ENCODE measurements at regions not wholly inside any gene's neighbourhood (a gene's known extent, or its start where the extent isn't known, plus 50 kb on each side); places are given as distances from the start of the nearest gene placed in this dataset.

DNA sequence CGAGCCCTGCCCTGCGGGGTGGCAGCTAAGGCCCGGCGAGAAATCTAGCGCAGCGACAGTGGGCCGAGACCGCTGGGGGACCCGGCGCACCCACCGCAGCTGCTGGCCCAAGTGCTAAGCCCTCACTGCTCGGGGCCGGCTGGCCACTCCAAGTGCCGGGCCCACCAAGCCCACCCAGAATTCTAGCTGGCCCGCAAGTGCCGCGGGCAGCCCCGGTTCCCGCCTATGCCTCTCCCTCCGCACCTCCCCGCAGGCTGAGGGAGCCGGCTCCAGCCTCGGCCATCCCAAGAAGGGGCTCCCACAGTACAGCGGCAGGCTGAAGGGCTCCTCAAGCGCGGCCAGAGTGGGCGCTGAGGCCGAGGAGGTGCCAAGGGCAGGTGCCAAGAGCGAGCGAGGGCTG, 55.2 kb upstream of the RND3 start:
- TF ChIP-seq ZNF263 (CRISPR knock-in tag; IDR thresholded peaks at IDR 0.05; ENCODE audit: low read depth) = no peak
- TF ChIP-seq, protein P1, sequence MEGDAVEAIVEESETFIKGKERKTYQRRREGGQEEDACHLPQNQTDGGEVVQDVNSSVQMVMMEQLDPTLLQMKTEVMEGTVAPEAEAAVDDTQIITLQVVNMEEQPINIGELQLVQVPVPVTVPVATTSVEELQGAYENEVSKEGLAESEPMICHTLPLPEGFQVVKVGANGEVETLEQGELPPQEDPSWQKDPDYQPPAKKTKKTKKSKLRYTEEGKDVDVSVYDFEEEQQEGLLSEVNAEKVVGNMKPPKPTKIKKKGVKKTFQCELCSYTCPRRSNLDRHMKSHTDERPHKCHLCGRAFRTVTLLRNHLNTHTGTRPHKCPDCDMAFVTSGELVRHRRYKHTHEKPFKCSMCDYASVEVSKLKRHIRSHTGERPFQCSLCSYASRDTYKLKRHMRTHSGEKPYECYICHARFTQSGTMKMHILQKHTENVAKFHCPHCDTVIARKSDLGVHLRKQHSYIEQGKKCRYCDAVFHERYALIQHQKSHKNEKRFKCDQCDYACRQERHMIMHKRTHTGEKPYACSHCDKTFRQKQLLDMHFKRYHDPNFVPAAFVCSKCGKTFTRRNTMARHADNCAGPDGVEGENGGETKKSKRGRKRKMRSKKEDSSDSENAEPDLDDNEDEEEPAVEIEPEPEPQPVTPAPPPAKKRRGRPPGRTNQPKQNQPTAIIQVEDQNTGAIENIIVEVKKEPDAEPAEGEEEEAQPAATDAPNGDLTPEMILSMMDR (IDR thresholded peaks at IDR 0.05) = no peak
- TF ChIP-seq SP1 (CRISPR knock-in tag; conservative IDR thresholded peaks at IDR 0.05) = no peak
- no peak for TF ChIP-seq JAZF1 (CRISPR knock-in tag; IDR thresholded peaks at IDR 0.05)
- no peak for TF ChIP-seq JUN (CRISPR knock-in tag; IDR thresholded peaks at IDR 0.05)

Data from WTC11 (cell line).